OCI-LY1 (cell line): ENCODE measurements at regions not wholly inside any gene's neighbourhood (a gene's known extent, or its start where the extent isn't known, plus 50 kb on each side); places are given as distances from the start of the nearest gene placed in this dataset.

Experiments used
- EZH2 ChIP-seq: fragments of 200-600 bp; sonication (generic), shearing (Covaris generic); IDR thresholded peaks from 2 replicates; pipeline ENCODE4 v1.8.0; 2017; ENCODE audit warnings: borderline replicate concordance, mixed run types, mild to moderate bottlenecking, antibody characterized with exemption, low read length, moderate library complexity, mixed read lengths
- TF ChIP-seq, protein P1 (sequence below): fragments of 200-600 bp; sonication (generic), shearing (Covaris generic); IDR thresholded peaks from 2 replicates; pipeline ENCODE4 v1.5.1; 2017; ENCODE audit warnings: mild to moderate bottlenecking, antibody characterized with exemption, low read length, moderate library complexity, mixed read lengths

DNA sequence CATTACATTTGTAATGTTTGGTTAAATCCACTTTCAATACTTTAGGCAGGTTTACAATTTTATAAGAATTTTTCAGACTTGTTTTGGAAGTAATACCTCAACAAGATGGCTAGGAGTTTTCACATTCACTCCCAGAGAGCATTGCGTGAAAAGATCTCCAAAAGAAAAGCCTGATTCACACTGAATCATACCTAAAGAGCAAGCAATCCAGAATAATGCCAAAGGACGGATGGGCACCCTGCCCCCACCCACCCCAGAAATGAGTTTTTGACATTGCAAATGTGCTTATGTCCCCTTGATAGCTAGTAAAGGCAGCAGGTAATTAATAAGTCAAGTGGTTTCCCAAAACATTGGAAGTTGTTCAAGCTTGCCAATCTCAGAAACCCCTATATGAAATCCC lies 557.7 kb upstream of the TENM3 start:
- TF ChIP-seq, protein P1, sequence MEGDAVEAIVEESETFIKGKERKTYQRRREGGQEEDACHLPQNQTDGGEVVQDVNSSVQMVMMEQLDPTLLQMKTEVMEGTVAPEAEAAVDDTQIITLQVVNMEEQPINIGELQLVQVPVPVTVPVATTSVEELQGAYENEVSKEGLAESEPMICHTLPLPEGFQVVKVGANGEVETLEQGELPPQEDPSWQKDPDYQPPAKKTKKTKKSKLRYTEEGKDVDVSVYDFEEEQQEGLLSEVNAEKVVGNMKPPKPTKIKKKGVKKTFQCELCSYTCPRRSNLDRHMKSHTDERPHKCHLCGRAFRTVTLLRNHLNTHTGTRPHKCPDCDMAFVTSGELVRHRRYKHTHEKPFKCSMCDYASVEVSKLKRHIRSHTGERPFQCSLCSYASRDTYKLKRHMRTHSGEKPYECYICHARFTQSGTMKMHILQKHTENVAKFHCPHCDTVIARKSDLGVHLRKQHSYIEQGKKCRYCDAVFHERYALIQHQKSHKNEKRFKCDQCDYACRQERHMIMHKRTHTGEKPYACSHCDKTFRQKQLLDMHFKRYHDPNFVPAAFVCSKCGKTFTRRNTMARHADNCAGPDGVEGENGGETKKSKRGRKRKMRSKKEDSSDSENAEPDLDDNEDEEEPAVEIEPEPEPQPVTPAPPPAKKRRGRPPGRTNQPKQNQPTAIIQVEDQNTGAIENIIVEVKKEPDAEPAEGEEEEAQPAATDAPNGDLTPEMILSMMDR, result no peak
- no peak for TF ChIP-seq EZH2
